GM18511 (cell line): ENCODE measurements at regions not wholly inside any gene's neighbourhood (a gene's known extent, or its start where the extent isn't known, plus 50 kb on each side); places are given as distances from the start of the nearest gene placed in this dataset.
A peak's percentile ranks its signal among the peaks of the same experiment; 100 is the strongest.
"Not testable (repeated sequence)": the region's sequence is repeated elsewhere in the genome, so short reads cannot be mapped to it uniquely, and the experiment has no call there.

Source experiments
- ATAC-seq: cut with Tn5 transposase; IDR thresholded peaks from one replicate; pipeline ENCODE4 v1.9.1; 2021; ENCODE audit warnings: mild to moderate bottlenecking, moderate library complexity; ENCODE audit not compliant: unreplicated experiment

GRCh38 chr1:90864681-90865080 lies 147.6 kb upstream of the BARHL2 start:
- no peak for ATAC-seq

- ATAC-seq, result no peak
These were observed 145.7 kb upstream of the BARHL2 start for GRCh38 chr1:90862782-90863181.

GRCh38 chr1:90861421-90861820 lies 144.3 kb upstream of the BARHL2 start:
- not testable (repeated sequence) for ATAC-seq

- ATAC-seq, result no peak
These were observed 139.4 kb upstream of the BARHL2 start for GRCh38 chr1:90856463-90857007.

GRCh38 chr1:90854397-90854924 lies 137.4 kb upstream of the BARHL2 start:
- ATAC-seq, result no peak

- no peak for ATAC-seq
These were observed 134.6 kb upstream of the BARHL2 start for GRCh38 chr1:90851711-90852050.

- ATAC-seq, result peak; percentile 97
These were observed 134.0 kb upstream of the BARHL2 start for GRCh38 chr1:90850898-90851710.

GRCh38 chr1:90850181-90850897 lies 133.2 kb upstream of the BARHL2 start:
- peak; percentile 25 for ATAC-seq

- ATAC-seq, result no peak
These were observed 124.4 kb upstream of the BARHL2 start for GRCh38 chr1:90841473-90841872.

GRCh38 chr1:90840352-90840751 lies 123.2 kb upstream of the BARHL2 start:
- no peak for ATAC-seq

- no peak for ATAC-seq
These were observed 122.2 kb upstream of the BARHL2 start for GRCh38 chr1:90839323-90839722.

- ATAC-seq, result no peak
These were observed 121.6 kb upstream of the BARHL2 start for GRCh38 chr1:90838720-90839119.

GRCh38 chr1:90837420-90837819 lies 120.3 kb upstream of the BARHL2 start:
- no peak for ATAC-seq

GRCh38 chr1:90836345-90836679 lies 119.2 kb upstream of the BARHL2 start:
- ATAC-seq, result no peak

- no peak for ATAC-seq
These were observed 118.7 kb upstream of the BARHL2 start for GRCh38 chr1:90835661-90836344.

GRCh38 chr1:90834886-90835660 lies 118.0 kb upstream of the BARHL2 start:
- ATAC-seq, result no peak

- ATAC-seq, result no peak
These were observed 117.3 kb upstream of the BARHL2 start for GRCh38 chr1:90834354-90834885.

- no peak for ATAC-seq
These were observed 116.5 kb upstream of the BARHL2 start for GRCh38 chr1:90833466-90834110.

GRCh38 chr1:90831910-90832309 lies 114.8 kb upstream of the BARHL2 start:
- no peak for ATAC-seq

- no peak for ATAC-seq
These were observed 109.7 kb upstream of the BARHL2 start for GRCh38 chr1:90826834-90827233.
